ENCODE measurements at regions not wholly inside any gene's neighbourhood (a gene's known extent, or its start where the extent isn't known, plus 50 kb on each side); places are given as distances from the start of the nearest gene placed in this dataset.
A peak's percentile ranks its signal among the peaks of the same experiment; 100 is the strongest.

DNA sequence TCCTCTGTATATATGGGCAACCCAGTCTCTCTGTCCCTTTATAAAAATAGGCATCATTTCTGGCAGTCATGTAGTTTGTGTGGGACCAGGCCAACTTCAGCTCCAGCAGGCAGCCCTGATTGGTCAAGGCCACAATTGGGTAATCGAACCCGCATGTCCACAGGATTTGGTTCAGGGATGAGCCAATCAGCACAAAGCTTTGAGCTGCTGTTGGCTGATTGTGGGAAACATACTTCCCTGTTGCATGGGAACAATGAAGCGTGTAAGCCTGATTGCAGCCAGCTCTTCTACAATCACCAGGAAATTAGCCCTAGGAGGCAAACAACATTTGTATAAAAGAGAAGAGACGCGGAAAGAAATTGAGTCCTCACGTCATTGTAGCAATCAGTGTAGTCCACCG is 328.6 kb downstream of the PCNX1 start:
- H3K4me3 ChIP-seq (replicated peaks; ENCODE audit: low read depth, low read length): no peak overlapping the region
- DNase-seq (ENCODE audit: extremely low read depth, low read depth): no peak
- no peak for TF ChIP-seq CTCF (IDR thresholded peaks at IDR 0.05; ENCODE audit: low read depth, low read length, missing control alignments)

- DNase-seq (ENCODE audit: extremely low read depth, low read depth): no peak
- H3K4me3 ChIP-seq (replicated peaks; ENCODE audit: low read depth, low read length): no peak overlapping the region
- TF ChIP-seq CTCF (IDR thresholded peaks at IDR 0.05; ENCODE audit: low read depth, low read length, missing control alignments): no peak
Observed at GRCh38 chr14:71236487-71236886, 329.2 kb downstream of the PCNX1 start.

DNA sequence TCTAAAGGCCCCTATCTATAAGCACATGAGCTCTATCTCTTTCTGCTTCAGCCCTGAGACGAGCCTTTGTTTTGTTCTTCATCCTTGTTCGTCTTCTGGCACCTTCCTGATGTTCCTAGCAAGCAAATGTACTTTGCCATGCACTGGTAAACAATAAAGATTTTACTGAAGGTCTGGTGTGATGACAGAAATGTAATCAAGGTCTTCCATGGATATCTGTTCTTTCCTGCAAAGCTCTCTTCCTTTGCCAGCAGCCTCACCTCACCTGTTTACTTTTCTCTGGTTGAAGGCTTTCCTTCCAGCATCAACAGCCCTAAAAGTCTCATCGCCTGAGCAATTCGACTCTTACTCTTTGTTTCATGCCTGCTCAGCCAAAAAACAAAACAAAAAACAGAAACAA is 330.3 kb downstream of the PCNX1 start:
- H3K4me3 ChIP-seq (replicated peaks; ENCODE audit: low read depth, low read length): no peak overlapping the region
- no peak for TF ChIP-seq CTCF (IDR thresholded peaks at IDR 0.05; ENCODE audit: low read depth, low read length, missing control alignments)
- no peak for DNase-seq (ENCODE audit: extremely low read depth, low read depth)

GRCh38 chr14:71238835-71239234 is 331.6 kb downstream of the PCNX1 start:
- no peak overlapping the region for H3K4me3 ChIP-seq (replicated peaks; ENCODE audit: low read depth, low read length)
- no peak for TF ChIP-seq CTCF (IDR thresholded peaks at IDR 0.05; ENCODE audit: low read depth, low read length, missing control alignments)
- no peak for DNase-seq (ENCODE audit: extremely low read depth, low read depth)

DNA sequence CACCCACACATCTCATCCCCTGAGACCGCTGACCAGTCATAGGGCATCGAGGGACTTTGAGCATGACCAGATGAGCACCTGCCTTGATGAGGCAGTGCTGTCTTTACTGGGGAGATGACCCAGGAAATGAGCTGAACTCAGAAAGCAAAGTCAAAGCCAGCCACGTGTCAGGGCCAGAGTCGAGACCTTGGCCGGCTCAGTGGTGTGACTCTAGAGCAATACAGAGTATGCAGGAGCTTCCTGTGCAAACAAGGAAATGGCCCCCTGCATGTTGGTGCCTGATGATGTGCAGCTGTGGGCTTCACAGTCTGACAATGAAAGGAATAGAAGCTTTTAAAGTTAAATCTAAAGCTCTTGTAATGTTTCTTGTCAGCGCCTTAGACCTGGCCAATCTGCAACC is 332.9 kb downstream of the PCNX1 start:
- H3K4me3 ChIP-seq (replicated peaks; ENCODE audit: low read depth, low read length): no peak overlapping the region
- no peak for DNase-seq (ENCODE audit: extremely low read depth, low read depth)
- TF ChIP-seq CTCF (IDR thresholded peaks at IDR 0.05; ENCODE audit: low read depth, low read length, missing control alignments): no peak

GRCh38 chr14:71240866-71241520 is 333.7 kb downstream of the PCNX1 start:
- DNase-seq (ENCODE audit: extremely low read depth, low read depth): no peak
- no peak overlapping the region for H3K4me3 ChIP-seq (replicated peaks; ENCODE audit: low read depth, low read length)
- no peak for TF ChIP-seq CTCF (IDR thresholded peaks at IDR 0.05; ENCODE audit: low read depth, low read length, missing control alignments)

DNA sequence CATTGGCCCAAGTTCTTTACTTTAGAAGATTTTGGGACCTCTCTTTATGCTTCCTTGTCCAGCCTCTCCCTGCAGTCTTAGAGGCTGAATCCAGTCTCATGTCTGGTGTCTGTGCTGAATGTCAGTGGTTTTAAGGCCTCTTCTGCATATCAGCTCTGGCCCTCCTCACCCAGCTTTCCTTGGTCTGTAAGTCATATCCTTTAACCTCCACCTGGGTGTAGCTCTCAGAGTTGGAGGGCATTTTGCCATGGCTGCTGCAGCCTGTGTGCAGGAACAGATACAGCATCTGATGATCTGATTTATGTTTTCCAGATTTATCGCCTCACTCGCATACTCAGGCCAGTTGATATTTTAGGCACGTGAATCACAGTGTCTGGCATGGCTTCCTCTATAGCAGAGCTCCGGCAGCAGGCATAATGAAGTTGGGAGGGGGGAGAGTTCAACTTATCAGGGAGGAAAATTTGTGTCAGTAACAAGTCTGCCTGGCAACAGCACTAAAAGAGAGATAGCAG is 335.0 kb downstream of the PCNX1 start:
- H3K4me3 ChIP-seq (replicated peaks; ENCODE audit: low read depth, low read length): no peak overlapping the region
- peak; percentile 74 for DNase-seq (ENCODE audit: extremely low read depth, low read depth)
- no peak for TF ChIP-seq CTCF (IDR thresholded peaks at IDR 0.05; ENCODE audit: low read depth, low read length, missing control alignments)

Data from HFF-Myc (cell line).